COLO668 (cell line): ENCODE measurements at regions not wholly inside any gene's neighbourhood (a gene's known extent, or its start where the extent isn't known, plus 50 kb on each side); places are given as distances from the start of the nearest gene placed in this dataset.

Experiments
- DNase-seq: peaks from one replicate; lab custom pipeline; 2025; ENCODE audit not compliant: unreplicated experiment; lab: John Stamatoyannopoulos, UW

DNA sequence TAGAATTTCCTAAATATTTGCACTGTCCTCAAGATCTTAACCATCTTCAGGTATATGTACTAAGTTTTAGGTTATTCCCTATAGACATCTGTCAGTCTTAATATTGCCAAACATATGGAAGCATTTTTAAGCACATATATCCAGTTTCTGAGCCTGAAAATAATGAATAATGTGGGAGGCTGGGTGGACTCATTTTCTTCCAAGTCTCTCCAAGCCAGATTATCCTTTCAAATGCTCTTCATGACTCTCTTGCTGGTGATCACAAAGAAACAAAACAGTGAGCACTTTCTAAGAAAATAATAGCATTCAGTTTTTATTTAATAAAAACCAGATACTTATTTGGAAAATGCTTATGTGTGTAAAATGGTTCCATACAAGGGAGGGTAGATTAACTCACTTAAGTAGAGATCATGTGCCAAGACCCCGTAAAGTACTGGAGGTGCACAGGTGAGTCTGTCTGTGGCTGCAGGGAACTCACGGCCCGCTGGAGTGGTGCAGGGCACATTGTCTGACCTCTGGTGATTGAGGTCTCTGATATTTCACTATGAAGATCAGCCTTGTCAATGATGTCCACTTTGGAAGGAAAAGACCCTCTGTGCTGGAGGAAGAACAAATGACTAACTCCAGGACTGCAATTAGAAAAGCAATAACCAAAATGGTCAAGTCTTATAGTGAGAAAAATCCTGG lies 161.6 kb downstream of the TMEM18 start:
- no peak for DNase-seq

DNA sequence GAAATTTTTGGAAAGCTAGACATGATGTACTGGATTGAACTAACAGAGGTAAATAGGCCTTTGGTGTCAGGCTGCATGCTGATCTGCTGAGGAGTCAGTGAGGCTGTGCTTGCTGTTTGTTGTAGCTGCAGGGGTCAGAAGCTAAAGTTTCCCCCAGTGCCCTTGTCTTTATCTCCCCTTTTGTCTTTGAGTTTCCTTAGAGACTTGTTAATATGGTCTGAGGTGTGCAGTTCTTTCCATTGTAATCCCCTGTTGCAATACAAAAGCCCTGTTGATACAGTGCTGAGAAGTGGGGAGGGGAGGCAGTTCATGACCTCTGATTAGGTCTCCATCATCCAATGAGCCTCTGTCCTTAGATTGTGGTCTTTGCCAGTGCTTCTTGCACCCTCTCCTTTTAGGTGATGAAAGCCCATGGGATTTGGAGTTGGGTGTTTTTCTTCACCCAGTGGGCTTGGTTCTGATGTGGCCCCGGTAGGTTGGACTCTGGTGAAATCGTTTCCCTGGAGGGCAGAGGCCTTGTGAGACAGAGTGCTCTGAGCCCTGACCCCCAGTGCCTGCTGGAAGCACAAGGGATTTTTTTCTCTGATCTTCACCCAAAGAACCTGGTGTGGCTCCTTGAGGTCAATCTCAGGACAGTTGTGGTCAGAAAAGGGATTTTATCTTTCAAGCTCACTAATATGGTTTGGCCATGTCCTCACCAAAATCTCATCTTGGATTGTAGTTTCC lies 163.1 kb downstream of the TMEM18 start:
- DNase-seq, result no peak

DNA sequence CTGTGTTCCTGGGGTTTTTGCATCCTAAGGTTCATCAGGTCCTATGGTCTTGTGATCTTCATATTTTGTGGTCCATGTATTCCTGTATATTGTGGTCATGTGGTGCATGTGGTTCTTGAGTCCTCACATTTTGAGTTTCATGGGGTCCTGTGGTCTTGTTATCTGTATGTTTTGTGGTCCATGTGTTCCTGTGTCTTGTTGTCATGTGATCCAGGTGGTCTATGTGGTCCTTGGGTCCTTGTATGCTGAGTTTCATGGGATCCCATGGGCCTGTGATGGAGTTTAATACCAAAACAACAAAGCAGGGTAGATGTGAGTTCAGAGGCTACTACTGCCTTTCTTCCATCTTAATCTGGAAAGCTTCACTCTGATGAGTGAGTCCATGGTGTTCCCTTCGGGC lies 166.4 kb downstream of the TMEM18 start:
- DNase-seq, result no peak

DNA sequence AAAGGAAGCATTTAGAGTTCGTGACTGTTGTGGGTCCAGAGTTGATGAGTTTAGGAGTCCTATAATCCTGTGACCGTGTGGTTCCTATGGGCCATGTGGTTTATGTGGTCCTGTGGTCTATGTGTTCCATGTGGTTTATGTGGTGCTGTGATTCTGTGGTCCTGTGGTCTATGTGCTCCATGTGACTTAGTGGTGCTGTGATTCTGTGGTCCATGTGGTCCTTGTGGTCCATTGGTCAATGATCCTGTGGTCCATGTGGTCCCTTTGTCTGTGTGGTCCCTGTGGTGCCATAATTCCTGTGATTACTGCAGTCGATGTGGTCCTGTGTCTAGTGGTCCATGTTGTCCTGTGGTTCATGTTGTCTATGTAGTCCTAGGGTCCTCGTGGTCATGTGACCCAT lies 167.3 kb downstream of the TMEM18 start:
- DNase-seq, result no peak

DNA sequence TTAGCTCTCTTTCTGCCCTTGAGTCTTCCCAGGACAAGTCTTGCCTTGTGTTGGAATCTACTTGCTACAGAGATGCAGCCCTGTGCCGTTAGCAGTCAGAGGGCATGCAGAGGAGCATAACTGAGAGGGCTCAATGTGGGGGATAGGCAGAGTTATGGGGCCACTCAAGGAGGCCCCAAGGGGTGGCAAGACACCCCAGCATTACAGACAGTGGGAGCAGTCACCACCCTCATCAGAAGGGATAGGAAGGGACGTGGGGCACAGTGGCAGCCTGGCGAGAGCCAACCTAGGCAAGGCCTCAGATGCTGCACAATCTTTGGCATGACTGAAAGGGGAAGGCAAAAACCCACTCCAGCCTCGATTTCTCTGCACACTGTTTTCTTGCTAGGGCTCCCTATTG lies 169.1 kb downstream of the TMEM18 start:
- no peak for DNase-seq

DNA sequence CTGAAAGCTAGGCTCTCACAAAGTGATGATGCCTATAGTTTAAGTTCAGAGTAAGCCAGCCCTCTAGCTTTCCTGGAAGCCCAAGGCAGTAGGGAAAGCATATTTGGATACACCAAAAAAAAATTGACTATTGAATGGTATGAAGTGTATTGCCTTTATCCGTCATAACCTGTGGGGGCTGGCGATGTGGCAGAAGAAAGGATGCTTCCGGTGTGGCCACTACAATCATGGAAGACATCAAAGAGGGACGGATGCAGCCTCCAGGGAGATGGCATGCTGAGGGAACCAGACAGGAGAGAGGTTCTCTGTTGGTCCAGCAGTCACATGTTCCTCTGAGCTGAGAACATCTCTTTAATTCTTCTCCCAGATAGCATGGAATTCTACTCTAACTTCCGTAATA lies 170.3 kb downstream of the TMEM18 start:
- DNase-seq, result no peak

DNA sequence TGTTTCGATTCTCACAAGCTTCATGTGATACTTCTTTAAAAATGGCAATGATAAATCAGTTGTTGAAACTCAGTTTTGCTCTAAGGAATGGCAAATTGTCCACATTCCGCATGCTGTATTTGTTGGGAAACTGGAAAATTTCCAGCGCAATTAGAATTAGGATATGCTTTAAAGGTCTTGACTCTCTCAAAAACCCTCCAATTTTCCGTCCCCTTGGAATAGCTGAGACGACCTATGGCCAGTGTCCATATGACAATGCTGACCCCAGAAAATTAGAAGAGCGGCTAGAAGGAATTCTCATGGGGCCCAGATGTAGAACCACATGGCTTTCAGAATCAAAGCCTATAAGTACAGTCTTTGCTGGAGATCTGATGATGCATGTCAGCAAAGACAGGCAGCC lies 170.8 kb downstream of the TMEM18 start:
- DNase-seq, result no peak

DNA sequence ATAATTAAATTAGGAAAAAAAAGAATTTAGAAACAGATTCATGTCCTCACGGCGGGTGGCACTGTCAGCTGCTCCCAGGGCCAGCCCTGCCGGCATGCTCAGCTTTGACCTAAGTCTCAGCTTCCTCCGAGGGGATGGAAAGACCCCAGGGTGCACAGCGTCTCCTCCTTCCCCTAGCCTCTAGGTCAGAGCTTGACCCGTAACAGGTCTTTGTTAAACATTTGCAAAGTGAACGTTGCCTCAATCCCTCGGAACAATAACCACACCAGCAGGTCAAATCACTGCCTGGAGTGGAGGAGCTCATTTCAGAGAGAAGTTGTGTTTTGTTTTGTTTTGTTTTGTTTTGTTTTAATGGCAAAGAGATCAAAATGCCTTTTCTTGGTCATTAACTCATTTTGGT lies 171.3 kb downstream of the TMEM18 start:
- DNase-seq, result no peak

DNA sequence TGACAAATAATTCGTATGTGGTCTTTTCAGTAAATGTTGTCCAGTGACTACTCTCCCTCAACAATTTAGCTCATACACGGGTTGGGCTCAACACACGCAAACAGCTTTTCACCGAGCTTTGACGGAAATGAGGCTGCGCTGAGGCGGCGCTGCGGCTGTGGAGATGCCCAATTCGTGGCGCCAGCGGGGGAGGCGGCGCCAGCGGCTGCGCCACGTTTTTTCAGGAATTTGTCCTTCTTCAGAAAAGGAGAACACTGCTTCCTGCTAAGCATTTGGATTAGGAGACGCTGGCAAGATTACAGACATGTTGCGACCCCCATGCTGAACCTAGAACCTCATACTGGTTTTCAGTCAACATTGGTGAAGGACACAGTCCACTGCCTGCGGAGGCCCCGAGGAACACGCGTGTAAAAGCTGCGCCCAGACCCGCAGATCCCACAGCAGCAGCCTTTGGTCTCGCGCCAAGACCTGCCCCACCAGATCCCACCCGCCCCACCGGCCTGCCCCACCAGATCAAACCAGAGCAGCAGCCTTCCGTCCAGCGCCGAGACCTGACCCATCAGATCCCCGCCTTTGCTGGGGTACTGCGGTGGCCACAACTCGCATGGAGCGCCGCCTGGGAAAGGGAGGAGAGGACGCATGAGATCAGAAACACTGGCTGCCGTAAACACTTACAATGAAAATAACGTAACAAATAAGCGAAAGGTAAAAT lies 173.8 kb downstream of the TMEM18 start:
- no peak for DNase-seq

DNA sequence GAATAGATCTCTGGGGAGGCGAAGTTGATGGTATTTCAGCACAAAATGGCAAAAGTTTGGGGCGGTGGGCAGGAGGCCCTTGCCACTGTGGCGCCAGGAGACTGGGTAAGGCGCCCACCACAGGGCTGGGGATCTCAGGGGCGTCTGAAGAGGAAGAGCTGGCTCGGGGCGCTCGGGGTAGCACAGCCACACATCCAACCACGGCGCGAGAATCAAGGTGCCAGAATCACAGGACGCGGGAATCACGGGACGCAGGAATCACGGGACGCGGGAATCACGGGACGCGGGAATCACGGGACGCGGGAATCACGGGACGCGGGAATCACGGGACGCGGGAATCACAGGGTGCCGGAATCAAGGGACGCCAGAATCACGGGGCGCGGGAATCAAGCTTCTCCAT lies 174.4 kb downstream of the TMEM18 start:
- DNase-seq, result no peak

DNA sequence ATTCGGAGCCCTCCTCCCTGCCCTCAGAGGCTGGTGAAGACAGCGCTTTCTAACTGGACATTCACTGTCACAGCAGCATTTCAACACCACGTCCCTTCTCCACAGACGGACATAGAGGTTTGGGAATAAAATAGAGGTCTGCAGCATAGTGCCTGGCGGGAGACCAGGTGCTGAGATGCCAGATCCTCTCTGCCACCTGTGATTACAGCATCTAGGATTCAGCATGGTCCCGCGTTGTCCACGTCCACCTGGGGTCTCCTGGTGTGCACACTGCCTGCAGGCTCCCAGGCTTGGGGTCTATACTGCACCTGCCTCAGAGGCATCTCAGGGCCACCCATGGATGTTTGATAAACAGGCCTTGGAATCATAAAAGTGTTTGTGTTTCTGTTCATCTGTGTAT lies 175.5 kb downstream of the TMEM18 start:
- DNase-seq, result no peak

DNA sequence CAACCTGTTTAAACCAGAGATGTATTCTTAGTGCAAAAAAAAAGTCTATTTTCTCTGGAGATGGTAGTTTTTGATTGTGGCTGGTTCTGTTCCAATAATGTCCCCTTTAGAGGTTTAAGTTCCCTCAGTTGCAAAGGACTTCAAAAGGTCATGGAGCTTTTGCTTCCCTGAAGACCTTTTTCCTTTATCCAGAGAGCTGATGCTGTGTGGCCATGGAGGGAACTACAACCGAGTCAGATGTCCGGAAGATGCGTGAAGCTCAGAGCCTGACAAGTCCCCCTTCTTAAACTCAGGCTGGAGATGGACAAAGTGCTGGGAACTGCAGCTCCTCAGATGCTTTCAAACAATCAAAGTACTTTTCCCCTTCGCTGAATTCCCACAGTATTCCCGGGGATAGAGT lies 176.1 kb downstream of the TMEM18 start:
- DNase-seq, result no peak

DNA sequence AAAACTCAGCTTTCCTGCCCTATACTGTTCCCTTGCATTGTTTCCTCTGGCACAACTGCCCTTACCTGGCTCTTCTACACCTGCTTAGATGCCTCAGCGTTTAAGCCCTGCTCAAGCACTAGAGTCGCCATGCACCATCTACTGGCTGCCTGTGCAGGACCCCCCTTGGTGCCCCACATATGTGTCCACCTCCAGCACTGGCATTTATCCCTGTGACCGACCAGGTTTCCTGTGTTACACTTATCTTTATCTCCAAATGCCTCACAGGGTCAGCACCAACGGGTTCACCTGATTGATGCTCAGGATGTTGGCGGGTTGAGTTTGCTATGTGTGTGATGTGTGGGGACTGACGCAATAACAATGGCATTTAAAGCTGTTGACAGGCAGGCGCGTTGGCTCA lies 177.5 kb downstream of the TMEM18 start:
- DNase-seq, result no peak

DNA sequence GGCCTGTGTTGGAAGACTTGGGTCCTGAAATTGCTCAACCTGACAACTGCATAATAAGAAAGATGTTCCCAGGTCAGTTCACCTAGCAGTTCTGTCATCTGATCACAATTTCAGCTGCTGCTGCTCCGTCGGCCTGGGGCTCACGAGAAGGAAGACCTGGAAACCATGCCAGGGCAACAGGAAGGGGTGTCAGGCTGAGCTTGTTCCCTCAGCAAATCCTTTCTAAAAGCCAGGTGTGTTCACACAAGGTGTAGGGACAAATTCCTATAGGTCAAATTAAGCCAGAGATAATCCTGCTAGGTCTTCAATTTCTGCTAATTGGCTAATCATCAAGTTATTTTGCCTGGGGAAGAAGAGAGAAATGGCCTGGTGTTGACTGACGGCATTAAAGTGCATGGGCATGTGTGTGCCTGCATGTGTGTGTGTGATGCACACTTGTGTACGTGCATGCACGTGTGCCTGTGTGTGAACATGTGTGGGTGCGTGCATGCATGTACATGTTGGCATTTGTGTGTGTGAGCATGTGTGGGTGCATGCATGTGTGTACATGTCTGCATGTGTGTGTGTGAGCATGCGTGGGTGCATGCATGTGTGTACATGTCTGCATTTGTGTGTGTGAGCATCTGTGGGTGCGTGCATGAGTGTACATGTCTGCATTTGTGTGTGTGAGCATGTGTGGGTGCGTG lies 178.6 kb downstream of the TMEM18 start:
- no peak for DNase-seq

DNA sequence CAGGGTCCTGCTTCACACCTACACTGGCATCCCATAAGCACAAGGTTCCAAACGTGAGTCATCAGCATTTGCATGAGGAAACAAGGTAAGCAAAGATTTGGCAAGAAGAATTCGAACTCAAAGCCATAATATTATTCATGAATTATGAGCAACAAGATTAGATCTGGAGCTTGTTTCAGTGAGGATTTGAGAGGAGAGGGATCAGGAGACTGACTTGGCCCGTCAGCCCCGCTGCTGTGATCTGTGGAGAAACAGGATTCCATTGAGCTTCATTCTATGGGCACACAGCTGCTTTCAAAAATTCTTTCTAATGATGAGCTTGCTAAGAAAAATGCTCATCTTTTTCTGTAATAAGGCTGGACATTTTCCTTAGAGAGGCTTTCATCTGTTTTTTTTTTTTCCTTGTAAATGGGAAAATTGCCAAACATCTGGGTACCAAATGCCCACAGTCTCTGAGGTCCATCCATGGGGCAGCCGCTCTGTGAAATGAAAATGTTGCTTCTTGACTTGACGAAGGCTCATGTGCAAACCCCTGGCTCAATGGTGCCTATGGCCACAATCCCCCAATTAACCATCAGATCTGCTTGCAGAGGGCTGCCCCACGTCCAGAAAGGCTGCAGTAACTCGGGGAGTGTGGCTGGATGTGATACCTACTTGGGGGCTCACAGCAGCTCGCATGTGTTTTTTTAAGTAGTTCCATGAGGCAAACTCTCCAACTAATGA lies 179.3 kb downstream of the TMEM18 start:
- DNase-seq, result no peak

DNA sequence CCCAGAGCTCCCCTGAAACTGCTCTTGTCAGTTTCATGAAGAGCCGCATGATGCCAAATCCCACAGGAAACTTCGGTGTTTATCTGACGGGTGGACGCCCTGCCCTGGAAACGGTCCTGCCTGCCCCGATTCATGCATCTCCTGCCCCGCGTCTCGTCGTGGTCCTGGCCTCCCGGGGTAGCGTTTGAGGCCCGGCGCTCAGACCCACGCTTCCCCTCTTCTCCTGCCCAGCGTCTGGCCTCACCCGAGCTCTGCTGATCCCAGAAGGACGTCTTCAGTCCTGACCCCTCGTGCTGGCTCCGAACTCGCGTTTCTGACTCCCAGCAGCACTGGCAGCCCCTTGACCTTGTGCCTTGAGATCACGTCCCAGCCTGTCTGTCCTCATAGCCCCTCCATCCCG lies 180.5 kb downstream of the TMEM18 start:
- no peak for DNase-seq

DNA sequence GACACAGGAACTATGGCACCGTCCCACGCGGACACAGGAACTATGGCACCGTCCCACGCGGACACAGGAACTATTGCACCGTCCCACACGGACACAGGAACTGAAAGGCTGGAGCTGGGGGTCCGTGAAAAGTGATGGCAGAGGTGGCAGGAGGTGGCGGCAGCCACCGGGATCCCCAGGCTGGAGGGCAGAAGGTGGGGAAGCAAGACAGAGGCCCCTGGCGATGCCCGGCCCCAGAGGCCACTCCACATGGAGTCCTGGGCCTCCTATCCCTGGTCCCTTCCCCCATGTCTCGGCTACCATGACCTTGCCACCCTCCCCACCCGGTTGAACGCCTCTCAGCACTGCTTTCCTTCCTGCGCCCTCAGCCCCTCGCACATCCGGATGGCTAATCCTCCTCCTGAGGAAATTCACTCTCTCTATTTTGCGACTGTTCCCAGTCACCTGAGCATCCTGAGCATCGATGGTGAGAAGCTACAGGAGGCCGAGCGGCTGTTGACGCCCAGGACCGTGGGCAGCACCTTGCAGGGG lies 181.4 kb downstream of the TMEM18 start:
- DNase-seq, result no peak

DNA sequence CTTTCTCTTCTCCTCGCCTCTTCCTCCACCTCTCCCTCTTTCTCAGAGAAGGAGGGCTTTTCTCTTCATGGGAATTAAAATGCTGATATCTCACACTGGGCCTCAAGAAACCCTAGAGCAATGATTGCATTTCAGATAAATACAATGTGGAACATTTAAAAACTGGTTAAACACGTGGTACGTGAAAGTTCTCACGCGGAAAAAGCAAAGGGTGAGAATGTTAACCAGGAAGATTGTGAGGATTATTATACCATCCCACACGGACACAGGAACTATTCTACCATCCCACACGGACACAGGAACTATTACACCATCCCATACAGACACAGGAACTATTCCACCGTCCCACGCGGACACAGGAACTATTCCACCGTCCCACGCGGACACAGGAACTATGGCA lies 182.4 kb downstream of the TMEM18 start:
- DNase-seq, result no peak

DNA sequence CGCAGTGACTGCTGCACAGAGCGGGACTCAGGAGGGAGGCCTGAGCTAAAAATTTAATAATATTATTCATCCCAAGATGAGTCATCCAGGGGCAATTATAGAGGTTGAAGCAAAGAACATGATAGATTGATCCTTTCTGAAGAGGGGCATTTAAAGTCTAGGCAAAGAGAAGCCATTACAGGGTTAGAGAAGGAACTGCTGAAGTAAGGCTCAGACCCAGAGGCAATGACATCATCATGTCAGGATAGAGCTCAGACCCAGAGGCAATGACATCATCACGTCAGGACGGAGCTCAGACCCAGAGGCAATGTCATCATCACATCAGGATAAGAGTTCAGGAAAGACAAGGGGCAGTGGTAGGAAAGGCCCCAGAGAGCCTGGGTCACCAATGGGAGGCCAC lies 184.0 kb downstream of the TMEM18 start:
- DNase-seq, result no peak

DNA sequence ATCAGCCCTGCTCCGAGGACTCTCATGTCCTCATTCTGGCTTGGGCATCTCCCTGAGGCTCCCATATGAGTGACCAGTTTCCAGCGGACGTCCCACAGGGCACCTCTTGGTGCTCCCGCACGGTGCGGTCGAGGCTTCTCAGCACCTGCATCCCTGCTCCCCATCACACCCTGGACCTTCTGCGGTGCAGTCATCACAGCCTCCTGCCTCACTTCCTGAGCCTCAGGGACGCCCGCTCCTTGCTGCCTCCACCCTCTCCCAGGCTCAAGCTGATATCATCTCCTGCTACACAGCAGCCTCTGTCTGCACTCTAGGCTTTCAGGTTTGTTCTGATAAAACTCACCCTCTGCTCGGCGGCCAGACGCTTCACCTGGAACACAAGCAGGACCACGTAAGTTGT lies 185.0 kb downstream of the TMEM18 start:
- DNase-seq, result no peak

DNA sequence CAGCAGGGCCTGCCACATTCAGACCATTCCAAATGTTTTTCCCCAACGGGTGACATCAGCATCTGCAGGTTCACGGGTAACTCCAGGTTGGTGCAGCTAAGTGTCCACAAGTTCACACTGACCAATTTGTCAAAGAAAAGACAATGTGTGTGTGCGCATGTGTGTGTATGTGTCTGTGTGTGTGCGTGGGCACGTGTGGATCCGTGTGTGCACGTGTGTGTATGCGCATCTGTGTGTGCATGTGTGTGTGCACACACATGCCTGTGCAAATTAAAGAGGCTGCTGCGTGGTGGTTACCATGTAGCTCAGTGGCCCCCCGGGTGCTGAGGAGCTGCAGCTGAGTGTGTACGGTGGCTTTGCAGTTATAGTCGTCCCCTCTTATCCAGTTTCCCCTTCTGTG lies 187.4 kb downstream of the TMEM18 start:
- DNase-seq, result no peak
